ENCODE measurements at regions not wholly inside any gene's neighbourhood (a gene's known extent, or its start where the extent isn't known, plus 50 kb on each side); places are given as distances from the start of the nearest gene placed in this dataset.

DNA sequence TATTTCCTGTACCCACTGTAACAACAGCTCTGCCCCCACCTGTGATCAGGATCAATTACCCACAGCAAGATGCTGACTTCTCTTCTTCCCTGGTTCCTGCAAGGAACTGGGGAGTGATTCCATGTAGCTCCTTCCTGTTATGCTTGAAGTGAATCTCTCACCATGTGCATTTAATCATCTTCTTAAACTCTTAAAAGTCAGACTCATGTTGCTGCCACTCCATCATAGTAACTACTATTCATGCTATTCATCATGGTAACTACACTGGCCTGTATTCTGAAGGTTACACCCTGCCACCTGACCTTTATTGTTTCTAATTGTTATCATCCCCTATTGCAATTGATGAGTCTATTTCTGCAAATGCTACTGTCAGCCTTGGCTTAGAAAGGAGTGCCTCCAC lies 89.5 kb downstream of the SUCNR1 start:
- TF ChIP-seq, protein P1, sequence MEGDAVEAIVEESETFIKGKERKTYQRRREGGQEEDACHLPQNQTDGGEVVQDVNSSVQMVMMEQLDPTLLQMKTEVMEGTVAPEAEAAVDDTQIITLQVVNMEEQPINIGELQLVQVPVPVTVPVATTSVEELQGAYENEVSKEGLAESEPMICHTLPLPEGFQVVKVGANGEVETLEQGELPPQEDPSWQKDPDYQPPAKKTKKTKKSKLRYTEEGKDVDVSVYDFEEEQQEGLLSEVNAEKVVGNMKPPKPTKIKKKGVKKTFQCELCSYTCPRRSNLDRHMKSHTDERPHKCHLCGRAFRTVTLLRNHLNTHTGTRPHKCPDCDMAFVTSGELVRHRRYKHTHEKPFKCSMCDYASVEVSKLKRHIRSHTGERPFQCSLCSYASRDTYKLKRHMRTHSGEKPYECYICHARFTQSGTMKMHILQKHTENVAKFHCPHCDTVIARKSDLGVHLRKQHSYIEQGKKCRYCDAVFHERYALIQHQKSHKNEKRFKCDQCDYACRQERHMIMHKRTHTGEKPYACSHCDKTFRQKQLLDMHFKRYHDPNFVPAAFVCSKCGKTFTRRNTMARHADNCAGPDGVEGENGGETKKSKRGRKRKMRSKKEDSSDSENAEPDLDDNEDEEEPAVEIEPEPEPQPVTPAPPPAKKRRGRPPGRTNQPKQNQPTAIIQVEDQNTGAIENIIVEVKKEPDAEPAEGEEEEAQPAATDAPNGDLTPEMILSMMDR (conservative IDR thresholded peaks at IDR 0.05; ENCODE audit: low read length) = no peak
- TF ChIP-seq EZH2phosphoT487 (IDR thresholded peaks at IDR 0.05; ENCODE audit: borderline replicate concordance) = no peak

All from Loucy (cell line).